ENCODE measurements at regions not wholly inside any gene's neighbourhood (a gene's known extent, or its start where the extent isn't known, plus 50 kb on each side); places are given as distances from the start of the nearest gene placed in this dataset.

GRCh38 chr5:167358868-167359492 is 932.5 kb upstream of the WWC1 start:
- TF ChIP-seq, protein P1, sequence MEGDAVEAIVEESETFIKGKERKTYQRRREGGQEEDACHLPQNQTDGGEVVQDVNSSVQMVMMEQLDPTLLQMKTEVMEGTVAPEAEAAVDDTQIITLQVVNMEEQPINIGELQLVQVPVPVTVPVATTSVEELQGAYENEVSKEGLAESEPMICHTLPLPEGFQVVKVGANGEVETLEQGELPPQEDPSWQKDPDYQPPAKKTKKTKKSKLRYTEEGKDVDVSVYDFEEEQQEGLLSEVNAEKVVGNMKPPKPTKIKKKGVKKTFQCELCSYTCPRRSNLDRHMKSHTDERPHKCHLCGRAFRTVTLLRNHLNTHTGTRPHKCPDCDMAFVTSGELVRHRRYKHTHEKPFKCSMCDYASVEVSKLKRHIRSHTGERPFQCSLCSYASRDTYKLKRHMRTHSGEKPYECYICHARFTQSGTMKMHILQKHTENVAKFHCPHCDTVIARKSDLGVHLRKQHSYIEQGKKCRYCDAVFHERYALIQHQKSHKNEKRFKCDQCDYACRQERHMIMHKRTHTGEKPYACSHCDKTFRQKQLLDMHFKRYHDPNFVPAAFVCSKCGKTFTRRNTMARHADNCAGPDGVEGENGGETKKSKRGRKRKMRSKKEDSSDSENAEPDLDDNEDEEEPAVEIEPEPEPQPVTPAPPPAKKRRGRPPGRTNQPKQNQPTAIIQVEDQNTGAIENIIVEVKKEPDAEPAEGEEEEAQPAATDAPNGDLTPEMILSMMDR (IDR thresholded peaks at IDR 0.05), result no peak

GRCh38 chr5:167361795-167362194 is 929.6 kb upstream of the WWC1 start:
- TF ChIP-seq, protein P1 (IDR thresholded peaks at IDR 0.05), result no peak

- TF ChIP-seq, protein P1 (IDR thresholded peaks at IDR 0.05), result no peak
Measured at GRCh38 chr5:167363065-167363464, 928.4 kb upstream of the WWC1 start.

DNA sequence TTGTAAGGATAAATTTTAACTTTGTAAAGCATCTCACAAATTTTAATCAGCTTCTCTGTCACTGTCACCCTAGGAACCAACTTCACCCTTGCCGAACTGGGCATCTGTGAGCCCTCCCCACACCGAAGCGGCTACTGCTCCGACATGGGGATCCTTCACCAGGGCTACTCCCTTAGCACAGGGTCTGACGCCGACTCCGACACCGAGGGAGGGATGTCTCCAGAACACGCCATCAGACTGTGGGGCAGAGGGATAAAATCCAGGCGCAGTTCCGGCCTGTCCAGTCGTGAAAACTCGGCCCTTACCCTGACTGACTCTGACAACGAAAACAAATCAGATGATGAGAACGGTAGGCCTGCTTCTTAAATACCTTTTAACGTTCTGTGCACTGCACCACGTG is 916.3 kb upstream of the WWC1 start:
- TF ChIP-seq, protein P1 (IDR thresholded peaks at IDR 0.05), result no peak

DNA sequence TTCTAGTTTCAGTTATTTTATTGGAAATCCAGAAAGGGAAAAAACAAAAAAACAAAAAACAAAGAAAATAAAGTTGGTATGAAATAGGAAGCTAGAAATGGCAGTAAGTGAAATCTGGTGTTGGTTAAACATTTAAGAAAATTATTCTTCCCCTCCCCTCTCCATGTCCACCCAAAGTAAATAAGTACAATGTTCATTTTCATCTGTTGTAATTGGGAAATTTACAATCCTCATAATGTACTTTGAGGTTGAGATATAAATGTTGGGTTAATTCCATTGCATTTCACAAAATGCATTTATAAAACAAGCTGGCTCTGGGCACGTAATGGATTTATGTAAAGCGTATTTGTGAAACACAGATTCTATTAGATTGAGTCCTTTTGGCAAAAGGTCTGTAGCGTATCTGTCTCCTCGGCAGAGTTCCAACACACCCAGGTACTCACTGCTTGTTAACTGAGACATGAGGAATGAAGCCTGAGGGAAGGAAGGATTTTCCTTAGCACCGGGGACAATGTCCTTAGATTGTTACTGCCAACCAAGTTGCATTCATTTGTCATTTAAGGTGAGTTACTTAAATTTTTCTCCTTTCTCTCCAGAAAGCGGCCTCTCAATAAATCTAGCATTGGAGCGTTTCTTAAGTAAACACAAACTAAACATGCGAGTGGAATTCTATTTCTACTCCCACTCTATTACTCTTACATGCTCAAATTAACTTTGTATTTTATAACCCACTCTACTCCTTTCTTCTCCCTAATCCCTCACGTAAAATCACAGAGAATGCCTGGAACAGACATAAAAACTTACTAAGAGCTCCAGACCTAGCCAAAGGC is 912.3 kb upstream of the WWC1 start:
- TF ChIP-seq, protein P1 (IDR thresholded peaks at IDR 0.05), result no peak

GRCh38 chr5:167381457-167381856 is 910.0 kb upstream of the WWC1 start:
- TF ChIP-seq, protein P1 (IDR thresholded peaks at IDR 0.05), result no peak

- TF ChIP-seq, protein P1 (IDR thresholded peaks at IDR 0.05), result no peak
Measured at GRCh38 chr5:167389537-167389936, 901.9 kb upstream of the WWC1 start.

Measured in LNCAP (cell line).